ENCODE measurements at regions not wholly inside any gene's neighbourhood (a gene's known extent, or its start where the extent isn't known, plus 50 kb on each side); places are given as distances from the start of the nearest gene placed in this dataset.

- TF ChIP-seq GATA2 (IDR thresholded peaks at IDR 0.05; ENCODE audit: low read depth, low read length) (no peak), GATA3 (IDR thresholded peaks at IDR 0.05; ENCODE audit: low read depth, low read length) (no peak)
Measured at GRCh38 chr2:230643576-230644291, 68.9 kb upstream of the CAB39 start.

Data from SH-SY5Y (cell line).